H1 (cell line): ENCODE measurements at regions not wholly inside any gene's neighbourhood (a gene's known extent, or its start where the extent isn't known, plus 50 kb on each side); places are given as distances from the start of the nearest gene placed in this dataset.

ENCODE experiments used
- CTCF ChIA-PET: fragments of 300-600 bp; sonication (Branson Sonifier 250); formaldehyde crosslinking; loops from one replicate; lab custom pipeline; 2021; ENCODE audit not compliant: partially characterized antibody; lab: Charles Lee
- POLR2A ChIA-PET: fragments of 300-600 bp; sonication (Branson Sonifier 250); formaldehyde crosslinking; loops from one replicate; lab custom pipeline; 2021; ENCODE audit warnings: inconsistent platforms; ENCODE audit not compliant: partially characterized antibody; lab: Charles Lee
- DNase-seq, 2 experiments: peaks; one replicate each; pipeline versions ENCODE4 v3.0.0 to v3.0.0-alpha.2; 2010 to 2022; ENCODE audit warnings: low spot score in 2 of 2, low read depth in 1 of 2, mixed read lengths in 1 of 2
- FAIRE-seq: peaks from 2 replicates; lab custom pipeline; 2011; peaks lifted over from hg19 to GRCh38; lab: Jason Lieb, UNC
- H2AFZ ChIP-seq: 2 replicates; pipeline ENCODE4 v1.8.1; 2012; ENCODE audit warnings: low read length, inconsistent platforms
- H2AK5ac ChIP-seq: 2 replicates; pipeline ENCODE4 v1.6.1; 2013; ENCODE audit warnings: low read depth, low read length
- H2BK120ac ChIP-seq: replicated peaks from 2 replicates; pipeline ENCODE3; 2013; ENCODE audit warnings: low read depth, low read length, inconsistent platforms
- H2BK12ac ChIP-seq: 2 replicates; pipeline ENCODE4 v1.6.1; 2013; ENCODE audit warnings: low read depth, low read length
- H2BK15ac ChIP-seq: 2 replicates; pipeline ENCODE4 v1.6.1; 2013; ENCODE audit warnings: low read length
- H2BK20ac ChIP-seq: 2 replicates; pipeline ENCODE4 v1.6.1; 2013; ENCODE audit warnings: low read length
- H2BK5ac ChIP-seq: 2 replicates; pipeline ENCODE4 v1.6.1; 2013; ENCODE audit warnings: low read depth, low read length
- H3K14ac ChIP-seq: 2 replicates; pipeline ENCODE4 v1.6.1; 2013; ENCODE audit warnings: inconsistent platforms; ENCODE audit not compliant: insufficient read length
- H3K18ac ChIP-seq: 2 replicates; pipeline ENCODE4 v1.6.1; 2013; ENCODE audit warnings: low read length; ENCODE audit errors: extremely low read depth
- H3K23ac ChIP-seq: 2 replicates; pipeline ENCODE4 v1.6.1; 2013; ENCODE audit warnings: inconsistent platforms; ENCODE audit not compliant: insufficient read length
- H3K23me2 ChIP-seq: 2 replicates; pipeline ENCODE4 v1.6.1; 2013; ENCODE audit warnings: low read depth, low read length
- H3K27ac ChIP-seq: 2 replicates; pipeline ENCODE4 v1.6.1; 2011; ENCODE audit warnings: low read depth, low read length, inconsistent platforms
- H3K27me3 ChIP-seq, 4 experiments: replicated peaks in 1 of 4; 1 replicate in 1 of 4; 2 replicates in 3 of 4; pipeline versions ENCODE4 v1.6.1 to v1.8.1; 2011 to 2013; ENCODE audit warnings: low read length in 3 of 4, mild to moderate bottlenecking in 3 of 4, inconsistent platforms in 2 of 4, mixed read lengths in 2 of 4, moderate library complexity in 1 of 4; ENCODE audit not compliant: control insufficient read depth in 3 of 4, insufficient read depth in 3 of 4; ENCODE audit errors: extremely low read depth in 1 of 4
- H3K36me3 ChIP-seq, 4 experiments: 2 replicates each; pipeline versions ENCODE4 v1.6.1 to v1.8.1; 2011 to 2013; ENCODE audit warnings: mild to moderate bottlenecking in 4 of 4, low read length in 3 of 4, moderate library complexity in 2 of 4, control low read depth in 1 of 4, inconsistent platforms in 1 of 4; ENCODE audit not compliant: insufficient read depth in 4 of 4, control insufficient read depth in 2 of 4
- H3K4ac ChIP-seq: replicated peaks from 2 replicates; pipeline ENCODE3; 2013; ENCODE audit warnings: low read length, low read depth, mixed read lengths, inconsistent platforms; ENCODE audit not compliant: insufficient read length
- H3K4me1 ChIP-seq, 4 experiments: replicated peaks in 1 of 4; 1 replicate in 1 of 4; 2 replicates in 3 of 4; pipeline versions ENCODE4 v1.6.1 to v1.8.1; 2011 to 2013; ENCODE audit warnings: low read length in 3 of 4, inconsistent platforms in 2 of 4, mixed read lengths in 1 of 4; ENCODE audit not compliant: insufficient read depth in 4 of 4, control insufficient read depth in 3 of 4
- H3K4me2 ChIP-seq, 2 experiments: 2 replicates each; pipeline versions ENCODE4 v1.6.1 to v1.8.1; 2011 to 2013; ENCODE audit warnings: low read depth in 2 of 2, low read length in 2 of 2, control low read depth in 1 of 2, inconsistent platforms in 1 of 2, mild to moderate bottlenecking in 1 of 2; ENCODE audit not compliant: insufficient read depth in 1 of 2
- H3K4me3 ChIP-seq, 4 experiments: fragments of 200-600, 300-600 bp in 1 of 4; sonication (generic), shearing (Covaris generic), sonication (Bioruptor Twin) in 1 of 4; 2 replicates each; pipeline versions ENCODE4 v1.5.1 to v1.8.1; 2011 to 2016; ENCODE audit warnings: low read length in 4 of 4, low read depth in 3 of 4, control low read depth in 2 of 4, inconsistent platforms in 2 of 4, mild to moderate bottlenecking in 2 of 4, mixed read lengths in 1 of 4, moderate library complexity in 1 of 4; ENCODE audit not compliant: insufficient read depth in 2 of 4; ENCODE audit errors: extremely low read depth in 1 of 4
- H3K56ac ChIP-seq: replicated peaks from 2 replicates; pipeline ENCODE3; 2013; ENCODE audit warnings: low read depth, mild to moderate bottlenecking, mixed read lengths, low read length, inconsistent platforms; ENCODE audit not compliant: insufficient read length
- H3K79me1 ChIP-seq: 2 replicates; pipeline ENCODE4 v1.6.1; 2013; ENCODE audit warnings: low read depth, low read length, control low read depth
- H3K79me2 ChIP-seq, 2 experiments: 2 replicates each; pipeline versions ENCODE4 v1.6.1 to v1.8.1; 2012 to 2013; ENCODE audit warnings: low read length in 2 of 2, mild to moderate bottlenecking in 2 of 2, inconsistent platforms in 1 of 2; ENCODE audit not compliant: insufficient read depth in 2 of 2, control insufficient read depth in 1 of 2
- H3K9ac ChIP-seq, 4 experiments: replicated peaks in 1 of 4; 1 replicate in 1 of 4; 2 replicates in 3 of 4; pipeline versions ENCODE4 v1.6.1 to v1.8.1; 2011 to 2013; ENCODE audit warnings: low read depth in 3 of 4, low read length in 3 of 4, control low read depth in 2 of 4, mild to moderate bottlenecking in 2 of 4, moderate library complexity in 2 of 4, inconsistent platforms in 1 of 4; ENCODE audit errors: extremely low read depth in 1 of 4
- H3K9me3 ChIP-seq, 2 experiments: 2 replicates each; pipeline versions ENCODE4 v1.6.1 to v1.8.1; 2012 to 2013; ENCODE audit warnings: mild to moderate bottlenecking in 2 of 2, moderate library complexity in 2 of 2, control low read depth in 1 of 2, inconsistent platforms in 1 of 2, low read depth in 1 of 2, low read length in 1 of 2, mixed read lengths in 1 of 2; ENCODE audit not compliant: insufficient read depth in 2 of 2
- H4K20me1 ChIP-seq, 2 experiments: replicated peaks in 1 of 2; 2 replicates each; pipeline versions ENCODE3 to v1.8.1; 2011 to 2013; ENCODE audit warnings: inconsistent platforms in 2 of 2, low read length in 2 of 2, mild to moderate bottlenecking in 1 of 2; ENCODE audit not compliant: insufficient read depth in 2 of 2, control insufficient read depth in 1 of 2
- H4K5ac ChIP-seq: 2 replicates; pipeline ENCODE4 v1.6.1; 2013; ENCODE audit warnings: low read length, low read depth, mixed read lengths, inconsistent platforms; ENCODE audit not compliant: insufficient read length
- H4K8ac ChIP-seq: 2 replicates; pipeline ENCODE4 v1.8.0; 2013; ENCODE audit warnings: mild to moderate bottlenecking, moderate library complexity, low read length, inconsistent platforms; ENCODE audit not compliant: insufficient read depth; ENCODE audit errors: extremely low read depth
- H4K91ac ChIP-seq: replicated peaks from 2 replicates; pipeline ENCODE3; 2013; ENCODE audit warnings: low read length, mixed read lengths, inconsistent platforms; ENCODE audit not compliant: insufficient read length
- HDAC2 ChIP-seq, 2 experiments: fragments of 300-600 bp in 1 of 2; sonication (generic) in 1 of 2; IDR thresholded peaks; 2 replicates each; pipeline ENCODE4 v1.6.1; 2011 to 2012; ENCODE audit warnings: low read depth in 2 of 2, low read length in 2 of 2, mild to moderate bottlenecking in 2 of 2, moderate library complexity in 2 of 2, borderline replicate concordance in 1 of 2, inconsistent platforms in 1 of 2
- MAFK ChIP-seq: IDR thresholded peaks from 2 replicates; pipeline ENCODE4 v1.6.1; 2012; ENCODE audit warnings: low read depth, mild to moderate bottlenecking, improper control_type of control experiment, low read length
- WGBS, 2 experiments: shearing (Covaris generic) in 1 of 2; methylation state at CpG; one replicate each; pipeline versions ENCODE4 v1.1.6 to v1.1.7; 2013 to 2015; ENCODE audit warnings: low lambda C conversion rate in 2 of 2, mixed read lengths in 2 of 2, inconsistent platforms in 1 of 2, low coverage in 1 of 2, missing lambda C conversion rate in 1 of 2; ENCODE audit not compliant: insufficient replicate concordance in 2 of 2, insufficient coverage in 1 of 2, insufficient read length in 1 of 2; ENCODE audit errors: extremely low coverage in 1 of 2, missing lambda C conversion rate in 1 of 2; 5-methylcytosine and 5-hydroxymethylcytosine counted together

DNA sequence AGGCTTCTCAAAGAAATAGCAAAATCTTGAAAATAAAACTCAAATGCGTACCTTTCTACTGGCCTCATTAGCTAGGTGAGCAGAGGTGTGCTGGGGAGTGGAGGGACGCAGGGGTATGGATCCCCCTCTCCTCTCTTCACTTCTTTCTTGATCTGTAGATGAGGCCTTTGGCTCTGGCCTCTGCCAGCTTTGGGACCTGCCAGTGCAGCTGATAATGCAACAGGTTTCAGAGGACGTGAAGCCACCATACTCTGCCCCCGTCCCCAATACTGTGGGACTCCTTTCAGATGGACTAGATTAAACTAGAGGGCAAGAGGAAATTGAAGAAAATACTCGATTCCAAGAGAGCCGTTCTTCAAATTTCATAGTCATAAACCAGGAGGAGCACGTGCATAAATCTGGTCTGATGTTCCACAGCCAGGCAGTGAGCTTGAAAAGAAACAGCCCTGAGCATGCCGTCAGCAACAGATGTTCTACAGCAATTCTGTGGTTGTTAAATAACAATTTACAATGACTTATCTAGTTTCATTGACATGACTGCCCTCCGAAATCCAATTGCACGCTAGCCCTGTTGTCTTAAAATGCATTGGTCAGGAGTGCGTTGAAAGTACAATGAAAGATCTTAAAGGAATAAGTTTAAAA, 245.3 kb upstream of the FOXQ1 start:
- Histone ChIP-seq H4K5ac (no peak overlapping the region), H3K27ac (no peak overlapping the region), H3K14ac (no peak overlapping the region), H3K9ac (no peak overlapping the region), H4K20me1 (peaks cover 0 to 2% of the 10 kb centered on the region in 2 experiments), H2BK120ac (no peak overlapping the region), H3K27me3 (no peaks in the 10 kb centered on the region), H3K4ac (no peak overlapping the region), H2BK12ac (no peak overlapping the region), H3K79me1 (no peaks in the 10 kb centered on the region), H3K56ac (no peak overlapping the region), H3K4me2 (no peak overlapping the region), H3K23me2 (peaks cover 5% of the 10 kb centered on the region; the same call in 1 of the 2 replicates), H3K18ac (no peak overlapping the region)
- no peak for TF ChIP-seq MAFK
- TF ChIP-seq HDAC2 (IDR thresholded peaks at IDR 0.05; ENCODE audit: borderline replicate concordance in 1 of 2, low read depth in 2 of 2, low read length in 2 of 2): no peak
- TF ChIP-seq, all 59 proteins: peak for 0
- H4K8ac ChIP-seq: no peak overlapping the region
- no peaks in the 10 kb centered on the region; a peak in 1 of 4 replicates for H3K79me2 ChIP-seq
- no peak overlapping the region for H2BK20ac ChIP-seq
- H3K36me3 ChIP-seq: no peaks in the 10 kb centered on the region
- 85% methylated on average over 11 of the region's 11 CpGs; no CpG with 5 or more reads in 1 of the 2 experiments for WGBS, 2 experiments
- POLR2A ChIA-PET: no interaction called here
- CTCF ChIA-PET: no interaction called here
- H3K4me1 ChIP-seq: no peaks in the 10 kb centered on the region
- no peak overlapping the region for H2AFZ ChIP-seq
- no peak overlapping the region for H2BK15ac ChIP-seq
- H2AK5ac ChIP-seq: no peak overlapping the region
- no peak overlapping the region for H2BK5ac ChIP-seq
- H4K91ac ChIP-seq: no peak overlapping the region
- DNase-seq: no peak
- H3K23ac ChIP-seq: no peak overlapping the region
- no peaks in the 10 kb centered on the region for H3K9me3 ChIP-seq
- H3K4me3 ChIP-seq: no peak overlapping the region
- no peak for FAIRE-seq
